ENCODE measurements at regions not wholly inside any gene's neighbourhood (a gene's known extent, or its start where the extent isn't known, plus 50 kb on each side); places are given as distances from the start of the nearest gene placed in this dataset.

GRCh38 chrX:39822133-39822748 is 275.5 kb downstream of the BCOR start:
- TF ChIP-seq CTCF (IDR thresholded peaks at IDR 0.05) (no peak), POLR2A (IDR thresholded peaks at IDR 0.05) (no peak)

Data from ovary (tissue), 3 donors.